ENCODE measurements at regions not wholly inside any gene's neighbourhood (a gene's known extent, or its start where the extent isn't known, plus 50 kb on each side); places are given as distances from the start of the nearest gene placed in this dataset.

GRCh38 chr12:67598598-67598997 is 49.9 kb upstream of the DYRK2 start:
- intact Hi-C loops (cut with DNase I; ENCODE audit: low total_unique reads), result no loop called here
- WGBS, 5 donors, result 86 to 90% (median 88%) methylated on average over 3 of the region's 3 CpGs
- Histone ChIP-seq H3K9me3 (peaks cover 0 to 4% (median 0%) of the 10 kb centered on the region in 8 donors), H3K27ac (no peak overlapping the region), H3K4me3 (no peak overlapping the region), H3K36me3 (no peaks in the 10 kb centered on the region), H3K27me3 (replicated peaks in 1 of 7) (no peaks in the 10 kb centered on the region), H3K4me1 (peaks cover 0 to 1% (median 0%) of the 10 kb centered on the region in 6 donors)
- TF ChIP-seq CTCF (IDR thresholded peaks at IDR 0.05 in 8 of 11, conservative IDR thresholded peaks at IDR 0.05 in 3 of 11), result no peak
- no peak for TF ChIP-seq POLR2AphosphoS5 (IDR thresholded peaks at IDR 0.05)
- no peak for TF ChIP-seq POLR2A (IDR thresholded peaks at IDR 0.05)
- DNase-seq, result no peak

All from spleen (tissue), 11 donors.